Brain microvascular endothelial cell (primary cell): ENCODE measurements at regions not wholly inside any gene's neighbourhood (a gene's known extent, or its start where the extent isn't known, plus 50 kb on each side); places are given as distances from the start of the nearest gene placed in this dataset.

Source experiments
- DNase-seq: peaks from one replicate; pipeline ENCODE4 v3.0.0-alpha.2; 2020
- H3K27ac ChIP-seq: fragments of 250-450 bp; sonication (Bioruptor Pico); 2 replicates; pipeline ENCODE4 v1.5.1; 2020; ENCODE audit warnings: mild to moderate bottlenecking, moderate library complexity
- H3K27me3 ChIP-seq: fragments of 250-450 bp; sonication (Bioruptor Pico); replicated peaks from 2 replicates; pipeline ENCODE4 v1.5.1; 2020; ENCODE audit warnings: mild to moderate bottlenecking
- H3K36me3 ChIP-seq: fragments of 250-450 bp; sonication (Bioruptor Pico); replicated peaks from 2 replicates; pipeline ENCODE4 v1.5.1; 2020; ENCODE audit warnings: mild to moderate bottlenecking
- H3K4me3 ChIP-seq: 2 replicates; pipeline ENCODE4 v1.5.1; 2011; ENCODE audit warnings: low read depth, mild to moderate bottlenecking, control low read depth, low read length, moderate library complexity
- in situ Hi-C: cut with HindIII; loops from 2 replicates; pipeline ENCODE4 v1.10.0; 2017; ENCODE audit warnings: low sequenced_read_pairs, low pct_ligation_motif_present
- TF ChIP-seq, protein P1 (sequence below): IDR thresholded peaks from 2 replicates; pipeline ENCODE4 v1.5.1; 2011; ENCODE audit warnings: low read depth, mild to moderate bottlenecking, moderate library complexity, low read length, control low read depth, inconsistent platforms; ENCODE audit errors: missing control alignments

GRCh38 chr6:96675597-96675996, 112.7 kb downstream of the FHL5 start:
- in situ Hi-C loops, result no loop called here
- no peak for DNase-seq
- no peak overlapping the region for H3K27ac ChIP-seq
- TF ChIP-seq, protein P1, sequence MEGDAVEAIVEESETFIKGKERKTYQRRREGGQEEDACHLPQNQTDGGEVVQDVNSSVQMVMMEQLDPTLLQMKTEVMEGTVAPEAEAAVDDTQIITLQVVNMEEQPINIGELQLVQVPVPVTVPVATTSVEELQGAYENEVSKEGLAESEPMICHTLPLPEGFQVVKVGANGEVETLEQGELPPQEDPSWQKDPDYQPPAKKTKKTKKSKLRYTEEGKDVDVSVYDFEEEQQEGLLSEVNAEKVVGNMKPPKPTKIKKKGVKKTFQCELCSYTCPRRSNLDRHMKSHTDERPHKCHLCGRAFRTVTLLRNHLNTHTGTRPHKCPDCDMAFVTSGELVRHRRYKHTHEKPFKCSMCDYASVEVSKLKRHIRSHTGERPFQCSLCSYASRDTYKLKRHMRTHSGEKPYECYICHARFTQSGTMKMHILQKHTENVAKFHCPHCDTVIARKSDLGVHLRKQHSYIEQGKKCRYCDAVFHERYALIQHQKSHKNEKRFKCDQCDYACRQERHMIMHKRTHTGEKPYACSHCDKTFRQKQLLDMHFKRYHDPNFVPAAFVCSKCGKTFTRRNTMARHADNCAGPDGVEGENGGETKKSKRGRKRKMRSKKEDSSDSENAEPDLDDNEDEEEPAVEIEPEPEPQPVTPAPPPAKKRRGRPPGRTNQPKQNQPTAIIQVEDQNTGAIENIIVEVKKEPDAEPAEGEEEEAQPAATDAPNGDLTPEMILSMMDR, result no peak
- no peak overlapping the region for H3K4me3 ChIP-seq
- no peaks in the 10 kb centered on the region for H3K36me3 ChIP-seq
- H3K27me3 ChIP-seq, result no peaks in the 10 kb centered on the region
